Neural cell (in vitro differentiated cells): ENCODE measurements at regions not wholly inside any gene's neighbourhood (a gene's known extent, or its start where the extent isn't known, plus 50 kb on each side); places are given as distances from the start of the nearest gene placed in this dataset.

ENCODE experiments used
- H2AFZ ChIP-seq: fragments of 200-600, 300-800 bp; sonication (generic), shearing (Covaris generic); 2 replicates; pipeline ENCODE4 v1.6.0; 2014; ENCODE audit warnings: low read depth, mild to moderate bottlenecking, antibody characterized with exemption, low read length, moderate library complexity
- H3F3A ChIP-seq: fragments of 200-600 bp; shearing (Covaris generic); 2 replicates; pipeline ENCODE4 v1.6.1; 2016; ENCODE audit warnings: mild to moderate bottlenecking, moderate library complexity, mixed read lengths, antibody characterized with exemption, low read length; ENCODE audit not compliant: insufficient read depth, poor library complexity, severe bottlenecking
- H3K27ac ChIP-seq: fragments of 200-600, 300-800 bp; sonication (generic), shearing (Covaris generic); 2 replicates; pipeline ENCODE4 v1.5.1; 2014; ENCODE audit warnings: mild to moderate bottlenecking, low read length, moderate library complexity
- H3K27me3 ChIP-seq: fragments of 300-800, 200-600 bp; sonication (generic), shearing (Covaris generic); 2 replicates; pipeline ENCODE4 v1.6.0; 2014; ENCODE audit warnings: mild to moderate bottlenecking, low read depth, low read length, moderate library complexity; ENCODE audit not compliant: insufficient read depth
- H3K36me3 ChIP-seq: fragments of 300-800, 200-600 bp; sonication (generic), shearing (Covaris generic); 2 replicates; pipeline ENCODE4 v1.5.1; 2014; ENCODE audit warnings: mild to moderate bottlenecking, antibody characterized with exemption, low read length, moderate library complexity; ENCODE audit not compliant: insufficient read depth
- H3K4me2 ChIP-seq: fragments of 300-800, 200-600 bp; sonication (generic), shearing (Covaris generic); 2 replicates; pipeline ENCODE4 v1.6.0; 2014; ENCODE audit warnings: mild to moderate bottlenecking, low read length
- H3K4me3 ChIP-seq: fragments of 300-800, 200-600 bp; sonication (generic), shearing (Covaris generic); 2 replicates; pipeline ENCODE4 v1.5.1; 2014; ENCODE audit warnings: mild to moderate bottlenecking, low read length, moderate library complexity
- H3K79me2 ChIP-seq: fragments of 200-600 bp; shearing (Covaris generic); replicated peaks from 2 replicates; pipeline ENCODE4 v1.6.0; 2014; ENCODE audit warnings: mild to moderate bottlenecking, low read length, moderate library complexity; ENCODE audit not compliant: insufficient read depth
- H3K9ac ChIP-seq: fragments of 300-800, 200-600 bp; sonication (generic), shearing (Covaris generic); 2 replicates; pipeline ENCODE4 v1.6.1; 2016; ENCODE audit warnings: mild to moderate bottlenecking, low read length, mixed read lengths
- H3K9me2 ChIP-seq: fragments of 200-600 bp; shearing (Covaris generic); 2 replicates; pipeline ENCODE4 v1.6.1; 2016; ENCODE audit warnings: mild to moderate bottlenecking, low read length, mixed read lengths; ENCODE audit not compliant: insufficient read depth
- H3K9me3 ChIP-seq: fragments of 200-600, 300-800 bp; sonication (generic), shearing (Covaris generic); 2 replicates; pipeline ENCODE4 v1.6.1; 2016; ENCODE audit warnings: mild to moderate bottlenecking, mixed run types, low read length, moderate library complexity, mixed read lengths
- H4K20me1 ChIP-seq: fragments of 200-600 bp; shearing (Covaris generic); 2 replicates; pipeline ENCODE4 v1.6.1; 2016; ENCODE audit warnings: mild to moderate bottlenecking, mixed run types; ENCODE audit not compliant: insufficient read depth
- CTCF ChIP-seq: fragments of 450-650 bp; IDR thresholded peaks from 2 replicates; pipeline ENCODE4 v1.5.1; 2014; ENCODE audit warnings: antibody characterized with exemption, mild to moderate bottlenecking, moderate library complexity; ENCODE audit not compliant: poor library complexity, severe bottlenecking
- EP300 ChIP-seq: fragments of 450-650 bp; conservative IDR thresholded peaks from 2 replicates; pipeline ENCODE4 v1.6.1; 2014; ENCODE audit warnings: antibody characterized with exemption, mild to moderate bottlenecking, moderate library complexity; ENCODE audit not compliant: poor library complexity, severe bottlenecking
- EZH2 ChIP-seq: fragments of 200-600, 300-800 bp; shearing (Covaris generic), sonication (generic); IDR thresholded peaks from 2 replicates; pipeline ENCODE4 v1.6.1; 2014; ENCODE audit warnings: antibody characterized with exemption, low read length, borderline replicate concordance, mild to moderate bottlenecking; ENCODE audit not compliant: insufficient read depth, poor library complexity, severe bottlenecking
- MXI1 ChIP-seq: fragments of 450-650 bp; conservative IDR thresholded peaks from 2 replicates; pipeline ENCODE4 v1.6.1; 2014; ENCODE audit warnings: antibody characterized with exemption, mild to moderate bottlenecking; ENCODE audit not compliant: poor library complexity, severe bottlenecking
- POLR2AphosphoS5 ChIP-seq: IDR thresholded peaks from 2 replicates; pipeline ENCODE4 v1.6.1; 2012
- RAD21 ChIP-seq: fragments of 450-650 bp; conservative IDR thresholded peaks from 2 replicates; pipeline ENCODE4 v1.6.1; 2014; ENCODE audit warnings: antibody characterized with exemption, mild to moderate bottlenecking, moderate library complexity
- REST ChIP-seq: IDR thresholded peaks from 2 replicates; pipeline ENCODE4 v1.6.1; 2012; ENCODE audit warnings: borderline replicate concordance
- SMC3 ChIP-seq: fragments of 450-650 bp; conservative IDR thresholded peaks from 2 replicates; pipeline ENCODE4 v1.6.1; 2014; ENCODE audit warnings: antibody characterized with exemption, mild to moderate bottlenecking, moderate library complexity; ENCODE audit not compliant: poor library complexity
- TAF1 ChIP-seq: IDR thresholded peaks from 2 replicates; pipeline ENCODE4 v1.6.1; 2012; ENCODE audit warnings: low read depth

- H3K9me3 ChIP-seq: no peaks in the 10 kb centered on the region
- no peak overlapping the region for H3K9ac ChIP-seq
- no peaks in the 10 kb centered on the region for H3K36me3 ChIP-seq
- H2AFZ ChIP-seq: no peak overlapping the region
- H3F3A ChIP-seq: no peaks in the 10 kb centered on the region
- H3K27me3 ChIP-seq: no peaks in the 10 kb centered on the region
- H3K9me2 ChIP-seq: no peaks in the 10 kb centered on the region
- no peak for TF ChIP-seq SMC3
- TF ChIP-seq EZH2: no peak
- TF ChIP-seq CTCF: no peak
- no peak for TF ChIP-seq POLR2AphosphoS5
- no peak for TF ChIP-seq MXI1
- no peak for TF ChIP-seq RAD21
- no peaks in the 10 kb centered on the region for H3K79me2 ChIP-seq
- no peak overlapping the region for H3K4me2 ChIP-seq
- H4K20me1 ChIP-seq: no peaks in the 10 kb centered on the region
- no peak overlapping the region for H3K27ac ChIP-seq
- H3K4me3 ChIP-seq: no peak overlapping the region
Measured at GRCh38 chr4:136007991-136008390, 1524.3 kb downstream of the PCDH18 start.

GRCh38 chr4:136002316-136002715 is 1530.0 kb downstream of the PCDH18 start:
- TF ChIP-seq EZH2: no peak
- TF ChIP-seq POLR2AphosphoS5: no peak
- no peak for TF ChIP-seq TAF1
- no peak for TF ChIP-seq EP300
- no peak for TF ChIP-seq RAD21
- TF ChIP-seq CTCF: no peak
- TF ChIP-seq REST: no peak
- no peak for TF ChIP-seq MXI1
- TF ChIP-seq SMC3: no peak
- H3K36me3 ChIP-seq: no peaks in the 10 kb centered on the region
- no peaks in the 10 kb centered on the region for H3K9me2 ChIP-seq
- H3F3A ChIP-seq: no peaks in the 10 kb centered on the region
- no peak overlapping the region for H3K9ac ChIP-seq
- H3K9me3 ChIP-seq: no peaks in the 10 kb centered on the region
- H2AFZ ChIP-seq: no peak overlapping the region
- H4K20me1 ChIP-seq: no peaks in the 10 kb centered on the region
- H3K27me3 ChIP-seq: no peaks in the 10 kb centered on the region
- no peak overlapping the region for H3K27ac ChIP-seq
- no peak overlapping the region for H3K4me3 ChIP-seq
- no peak overlapping the region for H3K4me2 ChIP-seq
- H3K79me2 ChIP-seq: no peaks in the 10 kb centered on the region
